Astrocyte (in vitro differentiated cells and primary cell): ENCODE measurements at regions not wholly inside any gene's neighbourhood (a gene's known extent, or its start where the extent isn't known, plus 50 kb on each side); places are given as distances from the start of the nearest gene placed in this dataset.

Experiments
- CTCF ChIP-seq: IDR thresholded peaks from 2 replicates; pipeline ENCODE4 v1.5.1; 2011; ENCODE audit warnings: low read depth, mild to moderate bottlenecking, inconsistent platforms, low read length, moderate library complexity; ENCODE audit not compliant: insufficient read depth
- EZH2 ChIP-seq: IDR thresholded peaks from 2 replicates; pipeline ENCODE4 v1.6.1; 2012; ENCODE audit warnings: mild to moderate bottlenecking, low read length, inconsistent platforms; ENCODE audit not compliant: insufficient read depth

GRCh38 chr17:51528111-51528510 is 267.8 kb downstream of the UTP18 start:
- TF ChIP-seq CTCF (no peak), EZH2 (no peak)
